CD4-positive, alpha-beta T cell (primary cell): ENCODE measurements at regions not wholly inside any gene's neighbourhood (a gene's known extent, or its start where the extent isn't known, plus 50 kb on each side); places are given as distances from the start of the nearest gene placed in this dataset.

ENCODE experiments used
- ATAC-seq: fragments of 200-7000 bp; cut with Tn5 transposase; one replicate; pipeline ENCODE4 v1.10.0; 2022; ENCODE audit warnings: mild to moderate bottlenecking; ENCODE audit not compliant: poor library complexity
- CTCF ChIA-PET: fragments of 350-600 bp; sonication (Branson Sonifier 250); formaldehyde crosslinking; loops from one replicate; lab custom pipeline; 2021; ENCODE audit warnings: antibody characterized with exemption, inconsistent platforms; lab: Charles Lee
- POLR2A ChIA-PET: fragments of 350-600 bp; sonication (Branson Sonifier 250); formaldehyde crosslinking; loops from one replicate; lab custom pipeline; 2021; ENCODE audit warnings: antibody characterized with exemption, inconsistent platforms; lab: Charles Lee
- DNase-seq, 14 experiments: peaks; one replicate each; pipeline ENCODE4 v3.0.0-alpha.2; 2013 to 2020; ENCODE audit warnings: mixed read lengths in 2 of 14
- H3K27ac ChIP-seq, 2 donors: one replicate each; pipeline versions ENCODE4 v1.5.1 to v1.7.0; 2013; ENCODE audit warnings: low read length in 2 of 2, low read depth in 1 of 2, mild to moderate bottlenecking in 1 of 2
- H3K27me3 ChIP-seq, 2 experiments: 1 replicate in 1 of 2; 2 replicates in 1 of 2; pipeline versions ENCODE4 v1.6.1 to v1.7.0; 2013; ENCODE audit warnings: low read length in 2 of 2, control low read depth in 1 of 2, mild to moderate bottlenecking in 1 of 2, moderate library complexity in 1 of 2; ENCODE audit not compliant: insufficient read depth in 2 of 2, control insufficient read depth in 1 of 2
- H3K36me3 ChIP-seq: one replicate; pipeline ENCODE4 v1.6.1; 2013; ENCODE audit warnings: low read length, control low read depth; ENCODE audit not compliant: insufficient read depth
- H3K4me1 ChIP-seq: one replicate; pipeline ENCODE4 v1.6.1; 2013; ENCODE audit warnings: low read length, control low read depth; ENCODE audit not compliant: insufficient read depth
- H3K4me3 ChIP-seq: one replicate; pipeline ENCODE4 v1.5.1; 2013; ENCODE audit warnings: mild to moderate bottlenecking, low read length, moderate library complexity
- H3K9me3 ChIP-seq, 2 experiments: 1 replicate in 1 of 2; 2 replicates in 1 of 2; pipeline versions ENCODE4 v1.6.1 to v1.7.0; 2013; ENCODE audit warnings: low read length in 2 of 2, mild to moderate bottlenecking in 2 of 2, control low read depth in 1 of 2, moderate library complexity in 1 of 2; ENCODE audit not compliant: control insufficient read depth in 1 of 2, insufficient read depth in 1 of 2
- H3K27ac Mint-ChIP-seq: one replicate; pipeline ENCODE4 v1.8.0; 2020; ENCODE audit warnings: mixed read lengths
- H3K27me3 Mint-ChIP-seq: one replicate; pipeline ENCODE4 v1.8.0; 2021; ENCODE audit warnings: mixed read lengths
- H3K36me3 Mint-ChIP-seq: one replicate; pipeline ENCODE4 v1.8.0; 2021; ENCODE audit warnings: low read depth, mixed read lengths
- H3K4me1 Mint-ChIP-seq: one replicate; pipeline ENCODE4 v1.8.0; 2021; ENCODE audit warnings: low read depth, mixed read lengths
- H3K4me3 Mint-ChIP-seq: one replicate; pipeline ENCODE4 v1.8.0; 2020; ENCODE audit warnings: mild to moderate bottlenecking, mixed read lengths
- H3K9me3 Mint-ChIP-seq: one replicate; pipeline ENCODE4 v1.8.0; 2020; ENCODE audit warnings: mixed read lengths
- CTCF ChIP-seq: fragments of 200-600 bp; IDR thresholded peaks from one replicate; pipeline ENCODE4 v1.8.0; 2022; ENCODE audit warnings: antibody characterized with exemption, mild to moderate bottlenecking
- intact Hi-C, 2 experiments: fragments of 100-400 bp; cut with DNase I in 1 of 2; cut with micrococcal nuclease in 1 of 2; formaldehyde crosslinking; loops; one replicate each; pipeline versions ENCODE4 v1.15.1 to v1.9.0; 2023 to 2025; cut with DNase I, micrococcal nuclease

DNA sequence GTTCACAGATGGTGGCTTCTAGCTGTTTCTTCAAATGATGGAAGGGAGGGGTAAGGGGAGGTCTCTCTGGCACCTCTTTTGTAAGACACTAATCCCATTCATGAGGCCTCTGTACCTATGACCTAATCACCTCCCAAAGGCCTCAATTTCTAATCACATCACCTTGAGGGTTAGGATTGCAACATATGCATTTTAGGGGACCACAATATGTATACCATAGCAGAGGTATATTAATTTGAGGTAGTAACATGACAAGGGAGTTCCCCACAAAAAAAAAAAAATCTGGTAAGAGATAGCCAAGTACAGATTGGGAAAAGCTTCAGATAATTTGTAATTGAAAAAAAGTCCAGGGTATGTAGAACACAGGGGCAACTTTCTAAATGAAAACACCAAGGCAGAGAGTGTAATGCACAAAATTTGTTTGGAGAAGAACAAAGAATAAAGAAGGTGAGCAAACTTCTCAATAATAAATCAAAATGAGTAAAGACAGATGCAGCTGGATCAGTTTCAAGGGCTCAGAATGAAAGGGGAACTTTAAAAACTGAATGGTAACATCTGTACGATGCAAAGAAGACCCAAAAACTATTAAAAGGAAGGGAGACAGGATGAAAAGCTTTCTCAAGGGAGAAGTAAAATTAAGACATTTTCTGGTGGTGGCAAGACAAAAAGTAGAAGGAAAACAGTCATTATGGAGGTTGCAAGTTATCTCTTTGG, 125.5 kb upstream of the DCN start:
- no peaks in the 10 kb centered on the region for H3K4me1 ChIP-seq
- POLR2A ChIA-PET, result no interaction called here

DNA sequence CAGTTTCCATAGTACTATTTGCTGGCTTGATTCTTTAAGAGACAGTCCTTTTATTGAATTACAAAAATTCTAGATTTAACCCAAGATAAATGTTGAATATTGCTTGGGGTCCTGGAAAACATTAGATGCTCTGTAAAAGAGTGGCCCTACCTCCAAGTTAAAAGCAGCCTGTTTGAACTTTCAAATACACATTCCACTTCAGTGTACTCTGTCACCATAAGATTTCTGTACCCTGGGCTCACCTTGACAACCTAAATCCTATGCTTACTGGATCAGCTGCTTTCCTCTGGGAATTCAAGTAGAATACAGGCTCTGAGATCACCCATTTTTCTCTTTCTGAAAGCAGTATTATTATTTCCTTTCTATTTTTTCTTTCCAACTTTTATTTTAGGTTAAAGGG, 107.7 kb upstream of the DCN start:
- Mint-ChIP-seq H3K4me1 (no peaks in the 10 kb centered on the region), H3K9me3 (no peaks in the 10 kb centered on the region), H3K27me3 (no peaks in the 10 kb centered on the region), H3K27ac (no peak overlapping the region), H3K4me3 (no peak overlapping the region), H3K36me3 (no peaks in the 10 kb centered on the region)
- no peak for DNase-seq
- H3K36me3 ChIP-seq, result no peaks in the 10 kb centered on the region
- H3K9me3 ChIP-seq, result no peaks in the 10 kb centered on the region
- no peak overlapping the region for H3K4me3 ChIP-seq
- CTCF ChIA-PET, result no interaction called here
- intact Hi-C loops, result no loop called here
- H3K27ac ChIP-seq, result no peak overlapping the region
- no peaks in the 10 kb centered on the region for H3K27me3 ChIP-seq
- no peaks in the 10 kb centered on the region for H3K4me1 ChIP-seq
- POLR2A ChIA-PET, result no interaction called here
- no peak for ATAC-seq
- TF ChIP-seq CTCF, result no peak

More for the DNA sequence above, 125.5 kb upstream of the DCN start:
- Mint-ChIP-seq H3K4me3 (no peak overlapping the region), H3K4me1 (no peaks in the 10 kb centered on the region), H3K9me3 (no peaks in the 10 kb centered on the region), H3K27me3 (peaks cover 25% of the 10 kb centered on the region), H3K36me3 (no peaks in the 10 kb centered on the region), H3K27ac (no peak overlapping the region)
- Histone ChIP-seq H3K27me3 (no peaks in the 10 kb centered on the region), H3K4me3 (no peak overlapping the region), H3K27ac (no peak overlapping the region), H3K36me3 (no peaks in the 10 kb centered on the region), H3K9me3 (no peaks in the 10 kb centered on the region)
- intact Hi-C loops, result no loop called here
- DNase-seq (no peak), ATAC-seq (no peak)
- CTCF ChIA-PET, result no interaction called here
- no peak for TF ChIP-seq CTCF

- Mint-ChIP-seq H3K4me1 (no peaks in the 10 kb centered on the region), H3K36me3 (no peaks in the 10 kb centered on the region), H3K27ac (no peak overlapping the region), H3K9me3 (no peaks in the 10 kb centered on the region), H3K27me3 (no peaks in the 10 kb centered on the region), H3K4me3 (no peak overlapping the region)
- H3K27ac ChIP-seq, result no peak overlapping the region
- ChIA-PET CTCF (no interaction called here), POLR2A (no interaction called here)
- no peaks in the 10 kb centered on the region for H3K4me1 ChIP-seq
- TF ChIP-seq CTCF, result no peak
- no peak for ATAC-seq
- no peaks in the 10 kb centered on the region for H3K36me3 ChIP-seq
- DNase-seq, result no peak
- no peak overlapping the region for H3K4me3 ChIP-seq
- H3K9me3 ChIP-seq, result no peaks in the 10 kb centered on the region
- intact Hi-C loops, result no loop called here
- no peaks in the 10 kb centered on the region for H3K27me3 ChIP-seq
Observed at GRCh38 chr12:91289906-91290305, 107.3 kb upstream of the DCN start.
